SK-N-SH (cell line): ENCODE measurements at regions not wholly inside any gene's neighbourhood (a gene's known extent, or its start where the extent isn't known, plus 50 kb on each side); places are given as distances from the start of the nearest gene placed in this dataset.

Experiments used
- CTCF ChIA-PET: fragments of 300-600, 350-600 bp; formaldehyde crosslinking; extraction: SDS; loops from one replicate; lab custom pipeline; 2021; lab: Yijun Ruan, JAX
- POLR2A ChIA-PET: fragments of 350-600 bp; sonication (Branson Sonifier 250); formaldehyde crosslinking; extraction: SDS; loops from one replicate; lab custom pipeline; 2020; ENCODE audit warnings: antibody characterized with exemption, inconsistent platforms; lab: Yijun Ruan, JAX
- DNase-seq: peaks from one replicate; pipeline ENCODE4 v3.0.0; 2012
- H2AFZ ChIP-seq: fragments of 200-600 bp; sonication (generic); 2 replicates; pipeline ENCODE4 v1.8.1; 2016; ENCODE audit warnings: antibody characterized with exemption, mild to moderate bottlenecking, low read depth
- H3F3A ChIP-seq: fragments of 200-600 bp; sonication (generic); replicated peaks from 2 replicates; pipeline ENCODE3; 2016; ENCODE audit warnings: antibody characterized with exemption, mild to moderate bottlenecking; ENCODE audit not compliant: insufficient read depth
- H3K27ac ChIP-seq, 2 experiments: fragments of 200-500 bp in 1 of 2; fragments of 200-600 bp in 1 of 2; sonication (Bioruptor generic) in 1 of 2; sonication (generic), shearing (Covaris generic) in 1 of 2; 2 replicates each; pipeline versions ENCODE4 v1.5.1 to v1.6.1; 2014 to 2016; ENCODE audit warnings: low read depth in 2 of 2, inconsistent platforms in 1 of 2, low read length in 1 of 2, mild to moderate bottlenecking in 1 of 2, mixed read lengths in 1 of 2
- H3K27me3 ChIP-seq: fragments of 200-600 bp; sonication (generic), shearing (Covaris generic); 2 replicates; pipeline ENCODE4 v1.6.1; 2016; ENCODE audit warnings: mixed run types; ENCODE audit not compliant: insufficient read depth
- H3K36me3 ChIP-seq, 2 experiments: fragments of 200-500 bp in 1 of 2; fragments of 200-600 bp in 1 of 2; sonication (Bioruptor generic) in 1 of 2; sonication (generic) in 1 of 2; replicated peaks in 1 of 2; 2 replicates each; pipeline versions ENCODE3 to v1.5.1; 2014 to 2016; ENCODE audit warnings: low read length in 1 of 2, mild to moderate bottlenecking in 1 of 2; ENCODE audit not compliant: insufficient read depth in 2 of 2, control insufficient read depth in 1 of 2
- H3K4me1 ChIP-seq, 2 experiments: fragments of 200-500 bp in 1 of 2; fragments of 200-600 bp in 1 of 2; sonication (Bioruptor generic) in 1 of 2; sonication (generic), shearing (Covaris generic) in 1 of 2; 2 replicates each; pipeline versions ENCODE4 v1.5.1 to v1.6.1; 2014 to 2016; ENCODE audit warnings: low read depth in 1 of 2, low read length in 1 of 2, mixed run types in 1 of 2; ENCODE audit not compliant: insufficient read depth in 2 of 2, control insufficient read depth in 1 of 2
- H3K4me2 ChIP-seq: fragments of 200-600 bp; sonication (generic), shearing (Covaris generic); 2 replicates; pipeline ENCODE4 v1.6.1; 2017; ENCODE audit warnings: mixed run types
- H3K4me3 ChIP-seq, 2 experiments: fragments of 200-500 bp in 1 of 2; fragments of 200-600 bp in 1 of 2; sonication (Bioruptor generic) in 1 of 2; sonication (generic), shearing (Covaris generic) in 1 of 2; 2 replicates each; pipeline versions ENCODE4 v1.5.1 to v1.8.1; 2014 to 2016; ENCODE audit warnings: low read depth in 2 of 2, inconsistent platforms in 1 of 2, low read length in 1 of 2, mild to moderate bottlenecking in 1 of 2, mixed read lengths in 1 of 2, moderate library complexity in 1 of 2
- H3K79me2 ChIP-seq: fragments of 200-600 bp; sonication (generic); 2 replicates; pipeline ENCODE4 v1.8.1; 2017; ENCODE audit warnings: mild to moderate bottlenecking; ENCODE audit not compliant: insufficient read depth
- H3K9ac ChIP-seq: fragments of 200-600 bp; sonication (generic); 2 replicates; pipeline ENCODE4 v1.6.1; 2017; ENCODE audit warnings: mixed run types
- H3K9me2 ChIP-seq: fragments of 200-600 bp; sonication (generic); 2 replicates; pipeline ENCODE4 v1.6.1; 2017; ENCODE audit warnings: mixed run types
- H3K9me3 ChIP-seq: fragments of 200-600 bp; sonication (generic); 2 replicates; pipeline ENCODE4 v1.6.1; 2017; ENCODE audit warnings: mixed run types, mild to moderate bottlenecking, moderate library complexity
- H4K20me1 ChIP-seq: fragments of 200-600 bp; sonication (generic); 2 replicates; pipeline ENCODE4 v1.6.1; 2017; ENCODE audit warnings: mild to moderate bottlenecking, mixed run types; ENCODE audit not compliant: insufficient read depth
- CHD2 ChIP-seq: fragments of 150-350 bp; IDR thresholded peaks from 2 replicates; pipeline ENCODE4 v1.6.1; 2018; ENCODE audit warnings: low read length; ENCODE audit not compliant: partially characterized antibody
- FOXJ3 ChIP-seq: sonication (generic); formaldehyde crosslinking; IDR thresholded peaks from 2 replicates; pipeline ENCODE4 v1.5.1; 2020; ENCODE audit warnings: mild to moderate bottlenecking, missing genetic modification reagents
- FOXM1 ChIP-seq: IDR thresholded peaks from 2 replicates; pipeline ENCODE4 v1.4.0; 2012; ENCODE audit warnings: low read depth, mild to moderate bottlenecking
- JUND ChIP-seq: IDR thresholded peaks from 2 replicates; pipeline ENCODE4 v1.4.0; 2012
- MAX ChIP-seq: IDR thresholded peaks from 2 replicates; pipeline ENCODE4 v1.4.0; 2012; ENCODE audit warnings: low read depth
- MEF2A ChIP-seq: IDR thresholded peaks from 2 replicates; pipeline ENCODE4 v1.4.0; 2012; ENCODE audit warnings: low read depth, borderline replicate concordance
- PBX3 ChIP-seq: IDR thresholded peaks from 2 replicates; pipeline ENCODE4; 2012
- RFX5 ChIP-seq: IDR thresholded peaks from 2 replicates; pipeline ENCODE4 v1.6.1; 2012; ENCODE audit warnings: mild to moderate bottlenecking, improper control_type of control experiment, low read length
- SMC3 ChIP-seq: IDR thresholded peaks from 2 replicates; pipeline ENCODE4 v1.6.1; 2012; ENCODE audit warnings: low read depth, low read length, improper control_type of control experiment
- TCF12 ChIP-seq: IDR thresholded peaks from 2 replicates; pipeline ENCODE4 v1.4.0; 2012
- TEAD4 ChIP-seq: IDR thresholded peaks from 2 replicates; pipeline ENCODE4 v1.4.0; 2012; ENCODE audit warnings: mild to moderate bottlenecking, borderline replicate concordance; ENCODE audit not compliant: insufficient read depth
- WGBS: methylation state at CpG from one replicate; pipeline ENCODE4 v1.1.6; 2017; ENCODE audit warnings: low lambda C conversion rate; 5-methylcytosine and 5-hydroxymethylcytosine counted together

- TF ChIP-seq SMC3 (no peak), CHD2 (no peak), FOXM1 (no peak)
- TF ChIP-seq, all 33 proteins: peak for 0
Measured at GRCh38 chr9:110036286-110036685, 171.7 kb downstream of the C9orf152 start (continued).

- Histone ChIP-seq H3K36me3 (no peaks in the 10 kb centered on the region), H3K27ac (peak overlapping the region; percentile 12 to 32; a peak in 2 of 4 replicates), H3K4me1 (no peaks in the 10 kb centered on the region), H4K20me1 (no peaks in the 10 kb centered on the region), H3K79me2 (peaks cover 7% of the 10 kb centered on the region; the same call in 1 of the 2 replicates), H3K4me2 (no peak overlapping the region), H3K9me3 (no peaks in the 10 kb centered on the region), H3K9ac (no peak overlapping the region), H2AFZ (no peak overlapping the region), H3K27me3 (no peaks in the 10 kb centered on the region), H3F3A (peaks cover 10% of the 10 kb centered on the region), H3K4me3 (no peak overlapping the region), H3K9me2 (no peaks in the 10 kb centered on the region)
- no peak for TF ChIP-seq FOXJ3 (CRISPR knock-in tag)
- TF ChIP-seq PBX3: no peak
- no peak for TF ChIP-seq TEAD4
- TF ChIP-seq MAX: no peak
- TF ChIP-seq MEF2A: no peak
- TF ChIP-seq RFX5: no peak
- no peak for TF ChIP-seq JUND
- DNase-seq: no peak
- CTCF ChIA-PET: no interaction called here
- POLR2A ChIA-PET: no interaction called here
Measured at GRCh38 chr9:110040788-110041187, 167.2 kb downstream of the C9orf152 start.

- ChIA-PET CTCF (interaction anchor here (0.9 kb wide), 1 partner anchor 139 kb away, joined by 3 read pairs; no protein-coding TSS in a partner anchor), POLR2A (no interaction called here)
- peaks cover 7% of the 10 kb centered on the region; the same call in 1 of the 2 replicates for H3K79me2 ChIP-seq
- H3K9me2 ChIP-seq: no peaks in the 10 kb centered on the region
- H2AFZ ChIP-seq: no peak overlapping the region
- 95% methylated on average over 5 of the region's 5 CpGs for WGBS
- no peak overlapping the region for H3K4me3 ChIP-seq
- DNase-seq: no peak
- peak overlapping the region in 1 of 2 experiments; percentile 12; a peak in 1 of 4 replicates for H3K27ac ChIP-seq
- H4K20me1 ChIP-seq: no peaks in the 10 kb centered on the region
- H3K27me3 ChIP-seq: no peaks in the 10 kb centered on the region
- H3K4me2 ChIP-seq: no peak overlapping the region
- peaks cover 10% of the 10 kb centered on the region for H3F3A ChIP-seq
- H3K36me3 ChIP-seq: no peaks in the 10 kb centered on the region
- no peaks in the 10 kb centered on the region for H3K4me1 ChIP-seq
- no peak overlapping the region for H3K9ac ChIP-seq
- H3K9me3 ChIP-seq: no peaks in the 10 kb centered on the region
- TF ChIP-seq TCF12 (no peak), MEF2A (no peak), FOXJ3 (CRISPR knock-in tag) (no peak)
Measured at GRCh38 chr9:110041452-110041851, 166.5 kb downstream of the C9orf152 start.
